A549 (cell line): ENCODE measurements at regions not wholly inside any gene's neighbourhood (a gene's known extent, or its start where the extent isn't known, plus 50 kb on each side); places are given as distances from the start of the nearest gene placed in this dataset.

Experiments used
- ATAC-seq, 2 experiments: fragments of 200-7000 bp in 1 of 2; fragments of >200 bp in 1 of 2; cut with Nextera tagmentation in 1 of 2; cut with Tn5 transposase in 1 of 2; 3 replicates each; pipeline versions ENCODE4 v1.8.0 to v1.9.1; 2018 to 2020; ENCODE audit warnings: mild to moderate bottlenecking in 1 of 2, moderate library complexity in 1 of 2
- CTCF ChIA-PET: fragments of 300-600 bp; sonication (Branson Sonifier 250); formaldehyde crosslinking; extraction: SDS; loops from one replicate; lab custom pipeline; 2021; ENCODE audit warnings: antibody characterized with exemption, inconsistent platforms; lab: Yijun Ruan, JAX
- POLR2A ChIA-PET: fragments of 350-600 bp; formaldehyde crosslinking; extraction: SDS; loops from one replicate; lab custom pipeline; 2021; ENCODE audit warnings: antibody characterized with exemption, inconsistent platforms; lab: Yijun Ruan, JAX
- DNase-seq, 2 experiments: peaks; one replicate each; pipeline versions ENCODE4 v3.0.0 to v3.0.0-alpha.2; 2011 to 2016; ENCODE audit warnings: low read depth in 1 of 2, low spot score in 1 of 2
- FAIRE-seq: peaks from 2 replicates; lab custom pipeline; 2011; peaks lifted over from hg19 to GRCh38; lab: Jason Lieb, UNC
- H3K27ac ChIP-seq, 2 experiments: fragments of >200 bp; sonication (Bioruptor Twin); formaldehyde crosslinking; 3 replicates each; pipeline ENCODE4 v1.5.1; 2016 to 2017
- H3K4me1 ChIP-seq: fragments of >200 bp; sonication (Bioruptor Twin); formaldehyde crosslinking; 3 replicates; pipeline ENCODE4 v1.6.1; 2016
- H3K4me2 ChIP-seq: fragments of >200 bp; sonication (Bioruptor Twin); formaldehyde crosslinking; 3 replicates; pipeline ENCODE4 v1.6.1; 2016
- H3K4me3 ChIP-seq: fragments of >200 bp; sonication (Bioruptor Twin); formaldehyde crosslinking; 3 replicates; pipeline ENCODE4 v1.5.1; 2016
- H3K9me3 ChIP-seq: fragments of >200 bp; sonication (Bioruptor Twin); formaldehyde crosslinking; 3 replicates; pipeline ENCODE4 v1.6.1; 2016
- CBX2 ChIP-seq: fragments of 200-600 bp; sonication (generic); IDR thresholded peaks from 2 replicates; pipeline ENCODE4 v1.6.1; 2016; ENCODE audit warnings: low read depth, mild to moderate bottlenecking, borderline replicate concordance
- CEBPB ChIP-seq, 2 experiments: fragments of >200 bp in 1 of 2; sonication (Bioruptor Twin) in 1 of 2; formaldehyde crosslinking in 1 of 2; IDR thresholded peaks; 2 replicates each; pipeline ENCODE4 v1.6.1; 2012 to 2016
- CHD4 ChIP-seq: fragments of 200-600 bp; sonication (generic); IDR thresholded peaks from 2 replicates; pipeline ENCODE4 v1.6.1; 2016; ENCODE audit warnings: antibody characterized with exemption, mild to moderate bottlenecking, borderline replicate concordance
- EHMT2 ChIP-seq: fragments of 200-600 bp; sonication (generic); IDR thresholded peaks from 2 replicates; pipeline ENCODE4 v1.6.1; 2016; ENCODE audit warnings: antibody characterized with exemption, low read depth, mild to moderate bottlenecking, moderate library complexity
- EP300 ChIP-seq, 2 experiments: fragments of >200 bp; sonication (Bioruptor Twin); formaldehyde crosslinking; IDR thresholded peaks; 2 replicates in 1 of 2; 3 replicates in 1 of 2; pipeline ENCODE4 v1.6.1; 2016 to 2017
- FOSB ChIP-seq: fragments of 250-450 bp; sonication (Bioruptor Pico); IDR thresholded peaks from 2 replicates; pipeline ENCODE4 v1.5.0; 2020; ENCODE audit warnings: mild to moderate bottlenecking, moderate library complexity
- JUNB ChIP-seq: fragments of >200 bp; sonication (Bioruptor Twin); formaldehyde crosslinking; IDR thresholded peaks from 2 replicates; pipeline ENCODE4 v1.6.1; 2016
- KDM1A ChIP-seq: fragments of 200-600 bp; sonication (generic); IDR thresholded peaks from 2 replicates; pipeline ENCODE4 v1.6.1; 2016; ENCODE audit warnings: low read depth, mild to moderate bottlenecking
- NR3C1 ChIP-seq: fragments of >200 bp; sonication (Bioruptor Twin); formaldehyde crosslinking; IDR thresholded peaks from 3 replicates; pipeline ENCODE4 v1.6.1; 2017
- POLR2A ChIP-seq: IDR thresholded peaks from 2 replicates; pipeline ENCODE4 v1.6.1; 2012; ENCODE audit warnings: mild to moderate bottlenecking, low read length
- POLR2AphosphoS2 ChIP-seq: conservative IDR thresholded peaks from 2 replicates; pipeline ENCODE4 v1.6.1; 2012; ENCODE audit warnings: low read length, improper control_type of control experiment, inconsistent platforms
- RARB ChIP-seq: fragments of 250-450 bp; sonication (Bioruptor Pico); IDR thresholded peaks from 2 replicates; pipeline ENCODE4 v1.8.0; 2021; ENCODE audit warnings: mild to moderate bottlenecking, moderate library complexity
- RNF2 ChIP-seq: fragments of 200-600 bp; sonication (generic); IDR thresholded peaks from 2 replicates; pipeline ENCODE4 v1.6.1; 2016; ENCODE audit warnings: low read depth, mild to moderate bottlenecking, antibody characterized with exemption, moderate library complexity, borderline replicate concordance
- TFCP2L1 ChIP-seq: fragments of 250-450 bp; sonication (Bioruptor Pico); IDR thresholded peaks from 2 replicates; pipeline ENCODE4 v1.5.0; 2021; ENCODE audit warnings: mild to moderate bottlenecking
- ZNF302 ChIP-seq: fragments of 250-450 bp; sonication (Bioruptor Pico); IDR thresholded peaks from 2 replicates; pipeline ENCODE4 v1.9.0; 2021; ENCODE audit warnings: inconsistent platforms, mild to moderate bottlenecking, moderate library complexity
- WGBS: methylation state at CpG from one replicate; pipeline ENCODE4 v1.1.6; 2017; ENCODE audit errors: missing lambda C conversion rate; 5-methylcytosine and 5-hydroxymethylcytosine counted together
- TF ChIP-seq, protein P1 (sequence below): fragments of >200 bp; sonication (Bioruptor Twin); formaldehyde crosslinking; IDR thresholded peaks from 3 replicates; pipeline ENCODE4 v1.6.1; 2016
- TF ChIP-seq, protein P2 (sequence below): fragments of 200-600 bp; sonication (generic); IDR thresholded peaks from 2 replicates; pipeline ENCODE4 v1.6.1; 2016; ENCODE audit warnings: antibody characterized with exemption, mild to moderate bottlenecking, moderate library complexity
- TF ChIP-seq, protein P3 (sequence below): fragments of >200 bp; sonication (Bioruptor Twin); formaldehyde crosslinking; IDR thresholded peaks from 3 replicates; pipeline ENCODE4 v1.5.1; 2016

DNA sequence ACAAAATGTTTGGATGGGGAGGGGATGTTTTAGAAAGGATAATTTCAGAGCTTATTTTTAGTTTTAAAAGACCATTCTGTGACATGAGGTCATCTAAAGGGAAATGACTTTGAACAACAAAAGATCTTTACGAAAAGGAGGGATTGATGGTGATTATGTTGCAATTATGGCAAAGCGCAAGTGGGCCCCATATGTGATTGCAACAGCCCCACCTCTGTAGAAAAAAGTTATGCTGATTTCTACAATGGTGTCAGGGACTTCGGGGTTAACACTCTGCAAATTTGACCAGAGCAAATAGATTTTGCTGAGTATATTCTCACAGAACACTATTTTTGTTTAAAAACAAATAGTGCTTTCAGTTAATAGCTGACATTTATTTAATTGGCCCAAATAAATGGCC is 312.8 kb downstream of the NSG2 start:
- Histone ChIP-seq H3K4me1 (peaks cover 3% of the 10 kb centered on the region; the same call in 1 of the 3 replicates), H3K4me3 (no peak overlapping the region), H3K9me3 (peaks cover 11% of the 10 kb centered on the region; the same call in 2 of the 3 replicates), H3K4me2 (no peak overlapping the region), H3K27ac (no peak overlapping the region)
- TF ChIP-seq JUNB, result no peak
- DNase-seq, result no peak
- WGBS, result 56% methylated on average over 3 of the region's 3 CpGs
- ChIA-PET CTCF (interaction anchor here (0.6 to 1.0 kb wide), 2 partner anchors 13 to 41 kb away, joined by 3 read pairs; no protein-coding TSS in a partner anchor), POLR2A (no interaction called here)
- ATAC-seq, result no peak
- FAIRE-seq, result no peak

DNA sequence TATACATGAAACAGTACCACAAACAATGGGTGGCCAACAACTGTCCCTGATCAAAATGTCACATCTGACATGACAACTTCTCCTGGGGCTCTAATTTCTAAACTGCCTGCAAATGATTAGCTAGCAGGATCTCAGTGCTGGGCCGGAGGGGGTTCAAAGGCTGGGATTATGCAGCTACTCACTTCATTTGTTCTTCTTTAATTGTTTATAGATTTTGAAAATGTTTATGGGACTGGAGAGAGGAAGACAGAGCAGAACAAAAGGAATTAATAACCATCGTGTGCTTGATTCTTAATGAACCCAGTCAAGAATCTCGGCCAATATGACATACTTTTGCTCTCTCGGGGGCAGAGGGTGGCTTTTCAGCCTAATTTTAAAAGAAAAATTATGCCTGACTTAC is 313.6 kb downstream of the NSG2 start:
- ChIA-PET POLR2A (no interaction called here), CTCF (interaction anchor here (0.6 to 1.0 kb wide), 3 partner anchors 13 to 61 kb away, joined by 3 read pairs; no protein-coding TSS in a partner anchor)
- Histone ChIP-seq H3K9me3 (peaks cover 13% of the 10 kb centered on the region; the same call in 2 of the 3 replicates), H3K4me2 (no peak overlapping the region), H3K27ac (no peak overlapping the region), H3K4me3 (no peak overlapping the region), H3K4me1 (peaks cover 3% of the 10 kb centered on the region; the same call in 1 of the 3 replicates)
- 45% methylated on average over 4 of the region's 4 CpGs for WGBS
- FAIRE-seq, result no peak
- no peak for DNase-seq
- TF ChIP-seq EP300 (IDR thresholded peaks at IDR 0.05) (no peak), EHMT2 (no peak), TFCP2L1 (CRISPR knock-in tag) (no peak), CEBPB (IDR thresholded peaks at IDR 0.05) (no peak), CHD4 (no peak), JUNB (no peak), FOSB (no peak), RNF2 (no peak), NR3C1 (no peak), RARB (CRISPR knock-in tag) (no peak), CBX2 (no peak), POLR2AphosphoS2 (no peak)
- TF ChIP-seq, protein P1, sequence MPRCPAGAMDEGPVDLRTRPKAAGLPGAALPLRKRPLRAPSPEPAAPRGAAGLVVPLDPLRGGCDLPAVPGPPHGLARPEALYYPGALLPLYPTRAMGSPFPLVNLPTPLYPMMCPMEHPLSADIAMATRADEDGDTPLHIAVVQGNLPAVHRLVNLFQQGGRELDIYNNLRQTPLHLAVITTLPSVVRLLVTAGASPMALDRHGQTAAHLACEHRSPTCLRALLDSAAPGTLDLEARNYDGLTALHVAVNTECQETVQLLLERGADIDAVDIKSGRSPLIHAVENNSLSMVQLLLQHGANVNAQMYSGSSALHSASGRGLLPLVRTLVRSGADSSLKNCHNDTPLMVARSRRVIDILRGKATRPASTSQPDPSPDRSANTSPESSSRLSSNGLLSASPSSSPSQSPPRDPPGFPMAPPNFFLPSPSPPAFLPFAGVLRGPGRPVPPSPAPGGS, result no peak
- TF ChIP-seq, protein P2, sequence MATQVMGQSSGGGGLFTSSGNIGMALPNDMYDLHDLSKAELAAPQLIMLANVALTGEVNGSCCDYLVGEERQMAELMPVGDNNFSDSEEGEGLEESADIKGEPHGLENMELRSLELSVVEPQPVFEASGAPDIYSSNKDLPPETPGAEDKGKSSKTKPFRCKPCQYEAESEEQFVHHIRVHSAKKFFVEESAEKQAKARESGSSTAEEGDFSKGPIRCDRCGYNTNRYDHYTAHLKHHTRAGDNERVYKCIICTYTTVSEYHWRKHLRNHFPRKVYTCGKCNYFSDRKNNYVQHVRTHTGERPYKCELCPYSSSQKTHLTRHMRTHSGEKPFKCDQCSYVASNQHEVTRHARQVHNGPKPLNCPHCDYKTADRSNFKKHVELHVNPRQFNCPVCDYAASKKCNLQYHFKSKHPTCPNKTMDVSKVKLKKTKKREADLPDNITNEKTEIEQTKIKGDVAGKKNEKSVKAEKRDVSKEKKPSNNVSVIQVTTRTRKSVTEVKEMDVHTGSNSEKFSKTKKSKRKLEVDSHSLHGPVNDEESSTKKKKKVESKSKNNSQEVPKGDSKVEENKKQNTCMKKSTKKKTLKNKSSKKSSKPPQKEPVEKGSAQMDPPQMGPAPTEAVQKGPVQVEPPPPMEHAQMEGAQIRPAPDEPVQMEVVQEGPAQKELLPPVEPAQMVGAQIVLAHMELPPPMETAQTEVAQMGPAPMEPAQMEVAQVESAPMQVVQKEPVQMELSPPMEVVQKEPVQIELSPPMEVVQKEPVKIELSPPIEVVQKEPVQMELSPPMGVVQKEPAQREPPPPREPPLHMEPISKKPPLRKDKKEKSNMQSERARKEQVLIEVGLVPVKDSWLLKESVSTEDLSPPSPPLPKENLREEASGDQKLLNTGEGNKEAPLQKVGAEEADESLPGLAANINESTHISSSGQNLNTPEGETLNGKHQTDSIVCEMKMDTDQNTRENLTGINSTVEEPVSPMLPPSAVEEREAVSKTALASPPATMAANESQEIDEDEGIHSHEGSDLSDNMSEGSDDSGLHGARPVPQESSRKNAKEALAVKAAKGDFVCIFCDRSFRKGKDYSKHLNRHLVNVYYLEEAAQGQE, result no peak
- TF ChIP-seq, protein P3, sequence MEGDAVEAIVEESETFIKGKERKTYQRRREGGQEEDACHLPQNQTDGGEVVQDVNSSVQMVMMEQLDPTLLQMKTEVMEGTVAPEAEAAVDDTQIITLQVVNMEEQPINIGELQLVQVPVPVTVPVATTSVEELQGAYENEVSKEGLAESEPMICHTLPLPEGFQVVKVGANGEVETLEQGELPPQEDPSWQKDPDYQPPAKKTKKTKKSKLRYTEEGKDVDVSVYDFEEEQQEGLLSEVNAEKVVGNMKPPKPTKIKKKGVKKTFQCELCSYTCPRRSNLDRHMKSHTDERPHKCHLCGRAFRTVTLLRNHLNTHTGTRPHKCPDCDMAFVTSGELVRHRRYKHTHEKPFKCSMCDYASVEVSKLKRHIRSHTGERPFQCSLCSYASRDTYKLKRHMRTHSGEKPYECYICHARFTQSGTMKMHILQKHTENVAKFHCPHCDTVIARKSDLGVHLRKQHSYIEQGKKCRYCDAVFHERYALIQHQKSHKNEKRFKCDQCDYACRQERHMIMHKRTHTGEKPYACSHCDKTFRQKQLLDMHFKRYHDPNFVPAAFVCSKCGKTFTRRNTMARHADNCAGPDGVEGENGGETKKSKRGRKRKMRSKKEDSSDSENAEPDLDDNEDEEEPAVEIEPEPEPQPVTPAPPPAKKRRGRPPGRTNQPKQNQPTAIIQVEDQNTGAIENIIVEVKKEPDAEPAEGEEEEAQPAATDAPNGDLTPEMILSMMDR, result no peak
- ATAC-seq, result no peak

DNA sequence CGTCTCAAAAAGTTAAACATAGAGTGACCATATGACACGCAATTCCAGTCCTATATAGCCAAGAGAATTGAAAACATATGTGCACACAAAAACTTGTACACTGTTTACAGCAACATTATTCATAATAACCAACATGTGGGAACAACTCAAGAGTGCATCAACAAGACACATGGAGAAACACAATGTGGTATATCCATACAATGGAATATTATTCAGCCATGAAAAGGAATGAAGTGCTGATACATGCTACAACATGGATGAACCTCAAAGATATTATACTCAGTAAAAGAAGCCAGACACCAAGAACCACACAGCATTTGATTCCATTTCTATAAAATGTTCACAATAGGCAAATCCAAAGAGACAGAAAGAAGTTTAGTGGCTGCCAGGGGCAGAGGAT is 317.0 kb downstream of the NSG2 start:
- H3K9me3 ChIP-seq, result peaks cover 13% of the 10 kb centered on the region; the same call in 2 of the 3 replicates
- no peak overlapping the region for H3K27ac ChIP-seq
- DNase-seq (no peak), ATAC-seq (no peak)
- POLR2A ChIA-PET, result no interaction called here
- H3K4me3 ChIP-seq, result no peak overlapping the region
- no peak overlapping the region for H3K4me2 ChIP-seq
- no peak for TF ChIP-seq CEBPB (IDR thresholded peaks at IDR 0.05)
- TF ChIP-seq POLR2A, result no peak
- no peak for TF ChIP-seq ZNF302 (CRISPR knock-in tag)
- TF ChIP-seq KDM1A, result 0 out of 2 replicates have a peak, but pooled peaks have one; percentile 22
- TF ChIP-seq, all 56 proteins: peak for 1
- peak; percentile 18 for FAIRE-seq
- H3K4me1 ChIP-seq, result no peaks in the 10 kb centered on the region
- 4% methylated on average over 2 of the region's 2 CpGs for WGBS
- CTCF ChIA-PET, result no interaction called here
